Fibroblast of lung (primary cell): ENCODE measurements at regions not wholly inside any gene's neighbourhood (a gene's known extent, or its start where the extent isn't known, plus 50 kb on each side); places are given as distances from the start of the nearest gene placed in this dataset.

Source experiments
- DNase-seq, 2 donors: peaks; one replicate each; pipeline versions ENCODE4 v3.0.0 to v3.0.0-alpha.2; 2010; ENCODE audit warnings: low read depth in 2 of 2
- H2AFZ ChIP-seq: 2 replicates; pipeline ENCODE4 v1.5.1; 2012; ENCODE audit warnings: low read length, control low read depth, inconsistent platforms
- H3K27ac ChIP-seq: 2 replicates; pipeline ENCODE4 v1.5.1; 2011; ENCODE audit warnings: low read length, control low read depth; ENCODE audit not compliant: insufficient read depth
- H3K27me3 ChIP-seq: 2 replicates; pipeline ENCODE4 v1.5.1; 2011; ENCODE audit warnings: mild to moderate bottlenecking, low read length; ENCODE audit not compliant: control insufficient read depth, insufficient read depth
- H3K36me3 ChIP-seq: 2 replicates; pipeline ENCODE4 v1.5.1; 2011; ENCODE audit warnings: low read length; ENCODE audit not compliant: control insufficient read depth, insufficient read depth
- H3K4me1 ChIP-seq: 2 replicates; pipeline ENCODE4 v1.5.1; 2011; ENCODE audit warnings: low read length; ENCODE audit not compliant: control insufficient read depth, insufficient read depth; ENCODE audit errors: extremely low read depth
- H3K4me2 ChIP-seq: 2 replicates; pipeline ENCODE4 v1.5.1; 2011; ENCODE audit warnings: low read length, control low read depth; ENCODE audit not compliant: insufficient read depth; ENCODE audit errors: extremely low read depth
- H3K4me3 ChIP-seq, 4 experiments: fragments of 200-600 bp in 1 of 4; sonication (generic) in 1 of 4; replicated peaks in 1 of 4; 2 replicates each; pipeline ENCODE4 v1.5.1; 2011 to 2016; ENCODE audit warnings: low read length in 4 of 4, low read depth in 3 of 4, mild to moderate bottlenecking in 3 of 4, control low read depth in 2 of 4, inconsistent platforms in 1 of 4, mixed read lengths in 1 of 4; ENCODE audit not compliant: insufficient read depth in 1 of 4; ENCODE audit errors: control extremely low read depth in 1 of 4
- H3K79me2 ChIP-seq: 2 replicates; pipeline ENCODE4 v1.5.1; 2012; ENCODE audit warnings: mild to moderate bottlenecking, low read length, inconsistent platforms; ENCODE audit not compliant: control insufficient read depth, insufficient read depth
- H3K9ac ChIP-seq: 2 replicates; pipeline ENCODE4 v1.5.1; 2011; ENCODE audit warnings: mild to moderate bottlenecking, low read length, control low read depth; ENCODE audit not compliant: insufficient read depth
- H3K9me3 ChIP-seq: 2 replicates; pipeline ENCODE4 v1.5.1; 2012; ENCODE audit warnings: low read depth, low read length; ENCODE audit not compliant: control insufficient read depth, insufficient read depth
- H4K20me1 ChIP-seq: 2 replicates; pipeline ENCODE4 v1.5.1; 2011; ENCODE audit warnings: low read length; ENCODE audit not compliant: control insufficient read depth, insufficient read depth; ENCODE audit errors: extremely low read depth
- CTCF ChIP-seq, 2 donors: IDR thresholded peaks in 1 of 2; conservative IDR thresholded peaks in 1 of 2; 1 replicate in 1 of 2; 2 replicates in 1 of 2; pipeline ENCODE4 v1.5.1; 2011 to 2012; ENCODE audit warnings: low read length in 2 of 2, control low read depth in 1 of 2, inconsistent platforms in 1 of 2, low read depth in 1 of 2, mild to moderate bottlenecking in 1 of 2
- EZH2 ChIP-seq: IDR thresholded peaks from 2 replicates; pipeline ENCODE4 v1.5.1; 2012; ENCODE audit warnings: low read length, control low read depth, mild to moderate bottlenecking; ENCODE audit errors: missing control alignments

- no peak overlapping the region for H3K4me3 ChIP-seq
- no peaks in the 10 kb centered on the region for H3K27me3 ChIP-seq
- no peaks in the 10 kb centered on the region for H3K79me2 ChIP-seq
- no peak overlapping the region for H3K9ac ChIP-seq
- H2AFZ ChIP-seq = no peak overlapping the region
- no peaks in the 10 kb centered on the region for H3K36me3 ChIP-seq
- H3K4me2 ChIP-seq = no peak overlapping the region
- no peaks in the 10 kb centered on the region for H4K20me1 ChIP-seq
- H3K9me3 ChIP-seq = no peaks in the 10 kb centered on the region
- TF ChIP-seq CTCF (conservative IDR thresholded peaks at IDR 0.05 in 1 of 2, IDR thresholded peaks at IDR 0.05 in 1 of 2; ENCODE audit: low read depth in 1 of 2, low read length in 2 of 2) = no peak
- no peak for TF ChIP-seq EZH2
- DNase-seq = no peak
- no peaks in the 10 kb centered on the region for H3K4me1 ChIP-seq
- H3K27ac ChIP-seq = no peak overlapping the region
These were observed 107.8 kb upstream of the PHYHIPL start for GRCh38 chr10:59068581-59069191.

DNA sequence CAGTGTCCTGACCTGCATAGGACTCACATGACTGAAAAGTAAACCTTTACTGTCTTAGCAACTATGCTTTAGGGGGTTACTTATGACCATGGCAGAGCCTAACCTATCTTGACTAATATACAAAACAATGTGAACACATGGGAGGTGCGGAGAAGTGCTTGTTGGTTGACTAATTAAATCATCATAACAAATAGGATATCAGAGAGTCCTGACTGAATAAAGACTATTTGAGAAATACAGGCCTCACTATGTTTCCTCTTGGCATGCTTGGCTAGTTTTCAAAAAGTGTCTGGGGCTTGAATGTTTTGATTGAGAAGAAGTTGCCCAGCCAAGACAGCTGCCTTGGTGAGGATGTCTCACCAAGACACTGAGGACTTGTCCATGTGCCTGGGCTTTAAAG lies 104.4 kb upstream of the PHYHIPL start:
- no peak for DNase-seq
- H4K20me1 ChIP-seq = no peaks in the 10 kb centered on the region
- no peaks in the 10 kb centered on the region for H3K27me3 ChIP-seq
- no peak overlapping the region for H3K27ac ChIP-seq
- TF ChIP-seq EZH2 = no peak
- TF ChIP-seq CTCF (conservative IDR thresholded peaks at IDR 0.05 in 1 of 2, IDR thresholded peaks at IDR 0.05 in 1 of 2; ENCODE audit: low read depth in 1 of 2, low read length in 2 of 2) = no peak
- no peak overlapping the region for H3K4me3 ChIP-seq
- no peak overlapping the region for H2AFZ ChIP-seq
- H3K36me3 ChIP-seq = no peaks in the 10 kb centered on the region
- H3K9me3 ChIP-seq = no peaks in the 10 kb centered on the region
- H3K4me2 ChIP-seq = no peak overlapping the region
- H3K79me2 ChIP-seq = no peaks in the 10 kb centered on the region
- H3K9ac ChIP-seq = no peak overlapping the region
- H3K4me1 ChIP-seq = no peaks in the 10 kb centered on the region

- Histone ChIP-seq H3K27me3 (no peaks in the 10 kb centered on the region), H3K79me2 (no peaks in the 10 kb centered on the region), H3K4me3 (no peak overlapping the region), H3K9ac (no peak overlapping the region), H3K4me1 (no peaks in the 10 kb centered on the region), H3K9me3 (no peaks in the 10 kb centered on the region), H3K27ac (no peak overlapping the region), H2AFZ (no peak overlapping the region), H3K36me3 (no peaks in the 10 kb centered on the region), H4K20me1 (no peaks in the 10 kb centered on the region), H3K4me2 (no peak overlapping the region)
- DNase-seq = no peak
- TF ChIP-seq CTCF (conservative IDR thresholded peaks at IDR 0.05 in 1 of 2, IDR thresholded peaks at IDR 0.05 in 1 of 2; ENCODE audit: low read depth in 1 of 2, low read length in 2 of 2) (no peak), EZH2 (no peak)
These were observed 102.9 kb upstream of the PHYHIPL start for GRCh38 chr10:59073456-59074053.
